Epidermal melanocyte (primary cell): ENCODE measurements at regions not wholly inside any gene's neighbourhood (a gene's known extent, or its start where the extent isn't known, plus 50 kb on each side); places are given as distances from the start of the nearest gene placed in this dataset.

Source experiments
- DNase-seq: peaks from one replicate; pipeline ENCODE4 v3.0.0; 2011; ENCODE audit warnings: low spot score; ENCODE audit not compliant: insufficient read length

DNA sequence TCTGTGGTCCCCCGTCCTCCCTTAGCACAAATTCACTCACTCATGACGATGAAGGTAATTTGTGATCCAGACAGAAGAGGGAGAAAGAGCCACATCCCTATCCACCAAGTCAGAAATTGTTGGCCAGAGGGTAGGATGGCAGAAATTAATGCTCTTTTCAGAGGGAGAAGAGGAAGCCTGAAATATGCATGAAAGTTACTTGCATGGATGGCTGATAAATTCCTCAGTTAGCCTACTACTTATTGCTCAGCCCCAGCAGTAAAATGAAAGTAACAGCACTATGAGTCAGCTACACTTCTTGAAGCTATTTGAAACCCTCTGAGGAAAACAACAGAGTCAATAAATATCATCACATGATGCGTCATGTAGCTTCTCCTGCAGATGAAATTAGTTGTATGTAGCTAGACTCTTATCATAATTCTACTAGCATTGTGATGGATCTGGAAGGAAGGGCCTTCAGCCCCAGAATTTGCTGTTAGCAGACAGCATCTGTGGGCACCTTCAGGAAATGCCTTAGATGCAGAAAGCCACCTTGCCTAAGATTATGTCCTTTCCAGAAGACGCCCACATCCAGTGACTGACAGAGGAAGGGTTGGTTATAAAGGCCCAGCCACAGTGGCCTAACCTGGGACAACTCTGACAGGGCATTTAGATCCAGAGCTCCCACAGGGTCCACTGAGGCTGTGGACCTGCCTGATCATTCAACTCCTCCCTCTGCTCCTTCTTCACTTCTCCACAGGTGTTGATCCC, 81.2 kb upstream of the CCDC112 start:
- DNase-seq: peak; percentile 23

DNA sequence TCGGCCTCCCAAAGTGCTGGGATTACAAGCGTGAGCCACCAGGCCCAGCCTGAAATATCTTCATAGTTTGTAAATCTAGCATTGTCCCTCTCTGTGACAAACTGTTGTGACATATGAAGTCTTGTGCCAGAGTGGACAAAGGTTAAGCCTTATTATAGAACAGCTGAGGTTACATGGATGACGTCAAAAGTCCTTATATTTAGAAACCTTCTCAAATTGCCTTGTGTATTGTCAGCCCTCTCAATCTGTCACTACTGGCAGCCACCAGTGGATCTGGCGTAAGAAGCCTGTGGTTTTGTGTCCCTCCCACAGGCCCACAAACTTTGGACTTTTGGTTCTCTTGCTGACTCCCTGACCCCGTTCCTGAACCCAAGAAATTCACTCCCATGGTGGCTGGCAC, 79.4 kb upstream of the CCDC112 start:
- no peak for DNase-seq

DNA sequence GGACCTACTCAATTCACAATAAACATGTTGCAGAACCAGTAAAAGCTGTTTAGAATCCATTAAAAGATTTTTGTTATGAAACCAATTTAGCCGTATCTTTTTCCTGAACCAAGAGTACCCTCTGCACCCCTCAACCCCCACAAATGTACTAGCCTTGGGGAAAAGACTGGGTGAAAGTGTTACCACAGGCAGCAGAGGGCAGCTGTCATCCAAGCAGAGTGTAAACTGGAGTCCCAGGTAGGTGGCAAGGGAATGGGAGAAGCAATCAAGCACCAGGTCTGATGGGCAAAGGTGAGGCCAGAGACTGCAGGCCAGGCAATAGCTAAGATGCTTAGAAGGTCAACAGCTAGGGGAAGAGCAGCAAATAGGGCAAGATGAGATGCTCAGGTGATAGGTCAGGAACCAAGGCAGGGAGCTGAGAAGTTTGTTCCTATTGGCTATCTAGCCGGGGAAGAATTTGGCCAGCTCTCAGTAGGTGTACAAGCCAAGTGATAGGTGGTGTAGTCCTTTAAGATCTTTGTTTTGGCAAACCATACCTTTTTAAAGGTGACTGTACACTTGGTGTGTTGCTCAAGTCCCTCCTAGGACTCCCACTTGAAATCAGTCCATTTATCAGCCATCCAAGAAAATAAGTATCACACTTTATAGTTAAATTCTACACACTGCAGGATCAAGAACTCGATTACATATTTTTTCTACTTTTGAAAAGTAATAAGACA, 77.8 kb upstream of the CCDC112 start:
- no peak for DNase-seq

DNA sequence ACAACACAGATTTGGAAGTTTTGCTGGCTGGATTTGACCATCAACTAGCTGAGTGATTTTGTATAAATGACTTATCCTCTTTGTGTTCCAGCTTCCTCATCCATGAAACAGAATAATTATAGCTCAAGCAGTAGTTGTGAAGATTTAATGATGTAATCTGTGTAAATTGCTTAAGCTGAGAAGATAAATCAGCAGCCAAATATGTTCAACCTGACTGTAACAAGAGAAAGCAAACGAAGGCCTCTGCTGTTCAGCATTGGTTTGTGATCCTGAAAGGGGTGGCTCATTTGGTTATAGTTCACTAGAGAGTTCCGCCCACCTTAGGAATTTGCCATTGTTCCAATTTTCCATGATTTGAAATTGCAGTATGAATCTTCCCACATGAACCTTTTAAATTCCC, 75.7 kb upstream of the CCDC112 start:
- no peak for DNase-seq

DNA sequence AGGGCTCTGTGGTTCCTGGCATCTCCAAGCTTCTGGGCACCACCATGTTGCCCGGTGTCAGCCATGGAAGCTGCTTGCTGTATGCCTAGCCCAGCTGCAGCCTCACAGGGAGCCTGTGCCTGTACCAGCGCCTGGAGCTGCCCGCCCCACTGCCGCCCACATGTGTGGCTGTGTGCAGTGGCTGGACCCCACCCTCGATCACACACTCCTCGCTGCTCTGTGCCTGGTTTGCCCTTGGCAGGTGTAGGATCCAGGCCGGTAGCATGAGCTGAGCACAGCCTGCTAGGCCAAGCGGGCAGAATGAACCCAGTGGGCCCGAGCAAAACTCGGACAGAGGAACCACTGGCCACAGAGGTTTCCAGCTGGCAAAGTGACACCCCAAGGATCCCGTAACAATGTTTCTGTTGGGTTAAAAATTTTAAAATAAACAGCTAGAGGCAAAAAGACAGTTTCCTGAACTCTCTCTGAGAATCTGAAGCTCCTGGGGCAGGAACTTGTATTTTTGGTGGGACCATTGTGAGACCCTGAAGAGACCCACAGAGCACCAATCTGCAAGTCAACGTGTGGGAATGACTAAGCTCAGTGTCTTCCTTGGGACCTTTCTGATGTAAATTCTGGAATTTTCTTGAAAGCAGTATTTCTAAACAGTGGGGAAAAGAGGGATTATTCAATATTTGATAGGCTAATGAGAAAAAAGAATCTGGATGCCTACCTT, 73.1 kb upstream of the CCDC112 start:
- DNase-seq: no peak

DNA sequence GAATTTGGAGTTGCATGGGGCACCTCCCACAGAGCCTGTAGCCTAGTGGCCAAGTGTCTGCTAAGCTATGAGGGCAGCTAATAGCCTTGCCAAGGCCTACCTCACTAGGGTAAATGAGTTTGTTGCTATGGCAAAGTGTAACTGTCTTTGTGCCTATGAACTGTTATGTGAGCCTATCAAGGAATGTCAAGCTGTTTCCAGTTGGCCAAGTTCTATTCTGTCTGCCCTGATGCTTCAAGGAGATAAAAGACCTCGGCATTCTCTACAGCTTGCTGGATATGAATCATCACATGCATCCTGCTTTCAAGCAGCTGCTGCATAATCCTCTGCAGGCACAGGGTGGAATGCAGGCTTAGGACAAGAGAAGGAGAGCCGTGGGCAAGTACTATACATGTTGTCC, 69.8 kb upstream of the CCDC112 start:
- peak; percentile 79 for DNase-seq

DNA sequence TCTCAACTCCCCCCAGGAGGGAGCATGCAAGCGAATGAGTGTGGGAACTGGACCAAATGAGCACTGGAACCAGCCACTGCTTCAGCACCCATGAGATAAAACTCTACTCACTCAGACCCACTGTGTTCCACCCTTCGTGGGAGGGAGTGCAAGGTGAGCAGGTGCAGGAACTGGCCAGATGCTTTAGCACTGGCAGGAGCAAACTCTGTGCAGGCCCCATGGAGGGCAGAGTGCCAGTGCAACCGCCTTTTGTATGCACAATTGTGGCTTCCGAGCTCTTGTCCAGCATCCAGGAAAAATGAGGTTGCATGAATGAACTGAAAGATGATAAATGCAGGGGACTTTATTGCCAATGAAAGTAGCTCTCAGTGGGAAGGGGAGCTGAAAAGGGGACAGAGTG, 67.4 kb upstream of the CCDC112 start:
- no peak for DNase-seq

DNA sequence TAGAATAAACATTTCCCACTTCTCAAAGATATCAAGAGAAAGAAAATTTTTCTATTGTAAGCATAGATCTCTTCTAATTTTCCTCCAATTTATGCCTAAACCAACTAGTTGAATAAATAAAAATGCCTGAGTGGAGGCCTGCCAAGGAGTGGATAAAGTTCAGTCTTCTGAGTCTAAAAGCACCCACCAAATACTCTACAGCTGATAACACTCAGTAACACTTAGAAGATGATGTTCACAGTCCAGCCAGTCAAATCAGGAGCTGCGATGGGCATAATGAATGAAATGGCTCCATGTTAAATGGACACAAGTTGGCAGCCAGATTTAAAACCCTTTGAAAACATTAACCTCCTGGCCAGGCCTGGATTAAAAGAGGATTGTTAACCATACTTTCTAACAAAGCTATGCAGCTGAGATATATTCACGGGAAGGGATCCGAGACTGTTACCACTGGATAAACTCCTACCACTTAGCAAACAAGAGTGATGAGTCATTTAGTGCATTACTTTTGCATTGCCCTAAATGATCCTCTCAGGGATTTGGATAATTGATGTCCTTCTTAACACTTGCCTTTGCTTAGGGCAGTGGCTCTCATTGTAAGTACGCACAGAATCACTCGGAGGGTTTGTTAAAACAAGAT, 63.7 kb upstream of the CCDC112 start:
- DNase-seq: no peak

DNA sequence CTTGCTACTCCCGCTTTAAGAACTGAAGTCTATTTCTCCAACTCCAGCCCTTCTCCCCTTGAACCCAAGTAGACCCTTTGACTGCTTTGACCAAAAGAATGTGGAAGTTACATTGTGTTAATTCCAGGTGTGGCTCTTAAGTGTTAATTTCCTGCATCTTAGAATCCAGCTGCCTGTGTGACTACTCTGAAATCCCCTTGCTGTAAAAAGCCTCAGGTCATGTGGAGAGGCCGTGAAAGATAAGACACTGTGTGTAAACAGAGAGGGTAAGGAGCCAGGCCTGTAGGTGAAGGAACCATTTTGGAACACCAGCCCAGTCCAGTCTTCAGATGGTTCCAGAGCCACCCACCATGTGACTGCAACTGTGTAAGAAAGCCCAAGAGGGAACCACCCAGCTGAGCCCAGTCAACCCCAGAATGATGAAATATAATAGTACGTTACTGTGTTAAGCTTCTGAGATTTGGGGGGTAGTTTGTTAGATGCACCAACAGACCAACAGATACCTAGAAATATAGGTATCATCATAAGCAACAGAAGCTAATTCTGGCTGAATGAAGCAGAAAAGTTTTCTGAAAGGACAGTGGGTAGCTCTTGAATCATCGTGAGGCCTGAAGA, 59.4 kb upstream of the CCDC112 start:
- DNase-seq: no peak

DNA sequence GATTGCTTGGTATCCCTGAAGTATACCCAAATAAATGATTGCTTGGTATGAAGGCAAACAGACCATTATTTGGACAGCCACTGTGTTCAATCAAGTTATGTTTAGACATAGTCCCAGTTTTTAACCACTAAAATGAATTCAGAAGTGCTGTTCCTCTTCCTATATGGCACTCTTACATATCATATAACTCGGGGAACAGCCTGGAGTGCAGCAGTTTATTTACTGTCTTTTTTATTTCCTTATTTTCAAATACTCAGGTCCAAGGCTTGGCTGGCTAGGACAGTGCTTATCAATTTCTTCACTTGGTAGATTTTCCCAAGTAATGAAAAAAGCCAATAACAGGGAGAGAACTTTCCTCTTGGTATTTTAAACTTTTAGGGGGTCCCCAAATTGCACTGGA, 58.6 kb upstream of the CCDC112 start:
- no peak for DNase-seq

DNA sequence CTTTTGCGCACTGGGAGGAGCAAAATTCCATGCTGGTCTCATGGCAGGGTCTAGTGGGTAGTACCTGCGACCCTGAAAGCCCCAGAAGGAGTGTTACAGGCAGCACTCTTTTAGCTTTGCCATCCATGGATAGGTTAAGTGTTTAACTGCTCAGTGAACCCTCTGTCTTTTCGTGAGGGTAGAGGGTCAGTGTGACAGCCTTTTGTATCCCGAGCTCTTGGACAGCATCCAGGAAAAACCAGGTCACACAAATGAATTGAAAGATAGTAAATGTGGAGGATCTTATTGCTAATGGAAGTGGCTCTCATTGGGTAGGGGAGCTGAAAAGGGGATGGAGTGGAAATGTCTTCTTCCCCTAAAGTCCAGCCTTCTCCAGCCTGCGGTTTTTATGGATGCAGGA, 57.8 kb upstream of the CCDC112 start:
- DNase-seq: no peak

DNA sequence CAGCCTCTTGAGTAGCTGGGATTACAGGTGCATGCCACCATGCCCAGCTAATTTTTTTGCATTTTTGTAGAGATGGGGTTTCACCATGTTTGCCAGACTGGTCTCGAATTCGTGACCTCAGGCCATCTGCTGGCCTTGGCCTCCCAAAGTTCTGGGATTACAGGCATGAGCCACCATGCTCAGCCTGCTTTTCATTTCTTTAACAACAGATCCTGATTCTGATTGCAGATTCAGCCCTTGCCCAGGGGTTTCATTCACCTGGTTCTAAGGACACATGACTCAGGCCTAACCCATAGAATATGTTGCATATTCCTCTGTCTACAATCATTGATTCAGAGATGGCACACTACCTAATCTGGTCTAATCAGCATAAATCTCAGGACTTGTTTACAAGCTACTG, 56.1 kb upstream of the CCDC112 start:
- no peak for DNase-seq

DNA sequence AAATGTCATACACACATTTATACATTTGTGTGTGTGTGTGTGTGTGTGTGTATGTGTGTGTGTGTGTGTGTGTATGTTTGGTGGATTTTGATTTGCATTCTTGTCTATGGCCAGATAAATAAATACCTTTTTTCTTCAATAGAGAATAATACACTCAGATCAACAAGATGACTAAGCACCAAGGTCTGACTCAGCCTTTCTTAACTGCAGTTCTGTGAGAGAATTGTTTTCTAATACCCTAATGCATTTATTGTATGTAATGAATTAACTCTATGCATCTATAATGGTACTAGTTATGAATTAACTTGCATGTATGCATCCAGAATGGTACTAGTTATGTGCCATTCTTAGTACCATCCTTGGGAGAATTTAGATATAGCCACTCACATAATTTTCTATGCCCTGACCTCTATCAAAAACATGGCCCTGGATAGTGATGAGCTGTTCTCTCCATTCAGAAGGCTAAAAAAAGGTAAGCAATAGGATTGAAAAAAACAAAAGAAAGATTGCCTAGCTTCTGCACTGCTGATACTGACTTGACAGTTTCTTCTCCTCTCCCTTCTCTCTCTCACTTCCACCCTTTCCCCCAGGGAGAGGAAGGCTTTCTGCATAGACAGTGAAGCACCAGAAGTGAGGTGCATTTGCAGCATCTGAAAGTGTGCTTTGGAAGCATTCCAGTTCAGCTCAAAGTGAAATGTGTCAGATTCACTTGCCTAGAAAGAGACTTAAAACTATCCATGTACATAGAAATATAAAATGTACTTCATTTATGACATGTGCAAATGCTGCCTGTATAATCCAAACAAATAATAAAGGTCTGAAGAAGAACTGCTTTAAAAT, 55.1 kb upstream of the CCDC112 start:
- DNase-seq: no peak

DNA sequence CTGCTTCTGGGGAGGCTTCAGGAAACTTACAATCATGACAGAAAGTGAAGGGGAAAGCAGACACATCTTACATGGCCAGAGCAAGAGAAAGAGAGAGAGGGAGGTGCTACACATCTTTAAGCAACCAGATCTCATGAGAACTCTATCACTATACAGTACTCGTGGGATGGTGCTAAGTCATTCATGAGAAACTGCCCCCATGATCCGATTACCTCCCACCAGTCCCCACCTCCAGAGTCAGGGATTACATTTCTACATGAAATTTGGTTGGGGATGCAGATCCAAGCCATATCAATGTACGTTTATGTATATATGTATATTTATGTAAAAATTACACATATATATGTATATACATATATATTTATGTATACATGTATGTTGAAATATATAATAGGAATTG, 54.4 kb upstream of the CCDC112 start:
- no peak for DNase-seq

DNA sequence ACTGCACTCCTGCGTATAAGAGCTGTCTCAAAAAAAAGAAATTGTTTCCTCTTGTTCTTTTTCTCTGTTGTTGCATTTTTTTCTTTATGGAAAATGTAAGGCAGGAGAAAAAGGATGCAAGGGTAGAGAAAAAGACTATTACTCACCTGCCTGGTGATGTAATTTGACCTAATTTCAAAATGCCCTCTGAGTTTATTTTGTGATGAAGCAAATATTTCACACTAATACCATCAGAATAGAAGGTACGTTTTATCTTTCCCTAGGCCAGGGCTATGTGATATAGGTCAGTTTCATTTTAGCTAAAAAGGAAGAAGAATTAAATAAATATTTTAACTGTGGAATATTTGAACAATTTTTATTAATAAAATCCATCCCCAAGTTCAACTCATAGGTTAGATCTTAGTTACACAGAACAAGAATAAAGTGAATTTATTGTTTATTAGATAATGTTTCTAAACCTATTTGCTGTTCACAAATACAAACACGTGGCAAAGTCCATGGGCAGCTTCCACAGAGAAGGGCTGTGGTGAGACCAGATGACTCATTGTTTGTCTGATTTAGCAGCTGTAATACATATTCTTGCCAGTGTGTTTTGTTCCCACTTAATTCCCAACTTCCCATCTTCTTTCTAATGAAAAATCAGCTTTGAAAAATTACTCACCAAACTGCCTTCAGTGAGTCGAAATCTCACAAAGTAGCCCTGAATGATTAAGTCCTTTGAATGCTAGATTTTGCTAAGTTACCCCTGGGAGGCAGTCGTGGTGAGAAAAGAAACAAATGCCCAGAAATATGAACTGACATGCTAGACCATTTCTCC, 52.8 kb upstream of the CCDC112 start:
- peak; percentile 59 for DNase-seq

DNA sequence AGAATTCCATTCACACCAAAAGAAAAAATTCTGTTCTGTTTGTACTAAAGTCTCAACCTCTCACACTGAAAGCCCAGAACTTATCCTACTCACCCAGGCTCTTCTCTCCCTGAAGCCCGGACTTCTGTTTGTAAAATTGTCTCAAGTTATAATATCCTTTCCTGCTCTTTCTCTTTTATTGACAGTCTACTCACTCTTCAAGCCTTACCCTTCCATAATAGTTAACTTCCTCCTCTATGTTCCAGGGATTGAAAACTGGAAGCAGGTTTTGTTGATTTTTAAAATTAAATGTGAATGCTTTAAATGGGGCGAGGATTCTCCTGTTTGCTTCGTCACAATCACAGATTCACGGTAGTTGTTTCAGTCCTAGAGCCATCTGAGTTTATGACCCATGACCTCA, 51.7 kb upstream of the CCDC112 start:
- no peak for DNase-seq
